GM12872 (cell line): ENCODE measurements at regions not wholly inside any gene's neighbourhood (a gene's known extent, or its start where the extent isn't known, plus 50 kb on each side); places are given as distances from the start of the nearest gene placed in this dataset.

Experiments used
- TF ChIP-seq, protein P1 (sequence below): IDR thresholded peaks from 3 replicates; pipeline ENCODE4 v1.5.1; 2011; ENCODE audit warnings: low read depth, mild to moderate bottlenecking, low read length, moderate library complexity; ENCODE audit not compliant: insufficient read depth

DNA sequence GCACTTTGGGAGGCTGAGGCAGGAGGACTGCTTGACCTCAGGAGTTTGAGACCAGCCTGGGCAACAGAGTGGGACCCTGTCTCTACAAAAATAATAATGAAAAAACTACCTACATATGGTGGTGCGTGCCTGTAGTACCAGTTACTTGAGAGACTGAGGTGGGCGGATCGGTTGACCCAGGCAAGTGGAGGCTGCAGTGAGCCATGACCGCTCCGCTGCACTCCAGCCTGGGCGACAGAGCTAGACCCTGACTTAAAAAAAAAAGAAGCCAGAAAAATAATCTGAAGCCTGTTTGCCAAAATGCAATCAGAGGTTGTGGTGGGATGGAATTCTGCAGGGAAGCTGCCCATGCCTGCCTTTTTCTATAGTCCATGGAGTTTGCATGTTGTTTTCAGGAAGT, 50.4 kb upstream of the GGTA1 start:
- TF ChIP-seq, protein P1, sequence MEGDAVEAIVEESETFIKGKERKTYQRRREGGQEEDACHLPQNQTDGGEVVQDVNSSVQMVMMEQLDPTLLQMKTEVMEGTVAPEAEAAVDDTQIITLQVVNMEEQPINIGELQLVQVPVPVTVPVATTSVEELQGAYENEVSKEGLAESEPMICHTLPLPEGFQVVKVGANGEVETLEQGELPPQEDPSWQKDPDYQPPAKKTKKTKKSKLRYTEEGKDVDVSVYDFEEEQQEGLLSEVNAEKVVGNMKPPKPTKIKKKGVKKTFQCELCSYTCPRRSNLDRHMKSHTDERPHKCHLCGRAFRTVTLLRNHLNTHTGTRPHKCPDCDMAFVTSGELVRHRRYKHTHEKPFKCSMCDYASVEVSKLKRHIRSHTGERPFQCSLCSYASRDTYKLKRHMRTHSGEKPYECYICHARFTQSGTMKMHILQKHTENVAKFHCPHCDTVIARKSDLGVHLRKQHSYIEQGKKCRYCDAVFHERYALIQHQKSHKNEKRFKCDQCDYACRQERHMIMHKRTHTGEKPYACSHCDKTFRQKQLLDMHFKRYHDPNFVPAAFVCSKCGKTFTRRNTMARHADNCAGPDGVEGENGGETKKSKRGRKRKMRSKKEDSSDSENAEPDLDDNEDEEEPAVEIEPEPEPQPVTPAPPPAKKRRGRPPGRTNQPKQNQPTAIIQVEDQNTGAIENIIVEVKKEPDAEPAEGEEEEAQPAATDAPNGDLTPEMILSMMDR, result no peak

DNA sequence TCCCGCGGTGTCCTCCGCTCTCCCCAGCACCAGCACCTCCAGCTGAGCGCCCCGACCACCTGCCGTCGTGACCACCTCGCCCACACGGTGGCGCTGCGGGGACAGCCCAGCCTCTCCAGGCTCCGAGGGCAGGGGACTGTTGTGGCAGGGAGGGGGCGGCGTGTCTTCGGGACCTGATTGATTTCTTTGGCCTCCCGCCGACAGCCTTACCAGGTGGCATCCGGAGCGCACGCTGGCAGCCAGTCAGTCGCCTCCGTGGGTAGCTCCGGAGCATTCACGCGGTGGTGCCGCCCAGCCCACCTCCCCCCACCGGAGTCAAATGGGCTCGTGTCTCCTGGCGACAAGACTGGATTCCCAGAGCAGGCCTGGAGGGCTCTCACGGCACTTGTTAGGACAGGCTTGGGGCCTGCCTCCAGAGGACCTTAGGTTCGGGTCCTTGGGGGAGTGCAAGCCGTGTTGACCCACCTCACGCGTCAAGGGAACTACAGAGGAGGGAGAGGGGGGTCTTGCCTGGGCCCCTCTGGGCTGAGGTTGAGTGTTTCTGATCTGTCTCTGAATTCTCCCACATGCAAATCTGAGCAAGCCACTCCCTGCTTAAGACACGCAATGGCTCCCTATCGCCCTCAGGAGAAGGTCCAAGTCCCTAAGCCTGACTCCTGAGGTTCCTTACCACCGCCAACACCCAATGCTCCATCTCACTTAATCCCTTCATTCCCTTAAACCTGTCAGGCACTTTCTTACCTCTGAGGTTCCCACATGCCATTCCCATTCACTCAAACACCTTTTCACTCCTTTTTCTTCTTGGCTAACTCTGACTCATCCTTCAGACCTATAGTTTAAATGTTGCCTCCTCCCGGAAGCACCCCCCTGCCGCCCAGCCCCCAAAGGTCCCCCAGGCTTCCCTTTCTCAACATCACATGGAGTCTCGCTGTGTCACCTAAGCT, 51.2 kb upstream of the GGTA1 start:
- TF ChIP-seq, protein P1, result peak; percentile 82

DNA sequence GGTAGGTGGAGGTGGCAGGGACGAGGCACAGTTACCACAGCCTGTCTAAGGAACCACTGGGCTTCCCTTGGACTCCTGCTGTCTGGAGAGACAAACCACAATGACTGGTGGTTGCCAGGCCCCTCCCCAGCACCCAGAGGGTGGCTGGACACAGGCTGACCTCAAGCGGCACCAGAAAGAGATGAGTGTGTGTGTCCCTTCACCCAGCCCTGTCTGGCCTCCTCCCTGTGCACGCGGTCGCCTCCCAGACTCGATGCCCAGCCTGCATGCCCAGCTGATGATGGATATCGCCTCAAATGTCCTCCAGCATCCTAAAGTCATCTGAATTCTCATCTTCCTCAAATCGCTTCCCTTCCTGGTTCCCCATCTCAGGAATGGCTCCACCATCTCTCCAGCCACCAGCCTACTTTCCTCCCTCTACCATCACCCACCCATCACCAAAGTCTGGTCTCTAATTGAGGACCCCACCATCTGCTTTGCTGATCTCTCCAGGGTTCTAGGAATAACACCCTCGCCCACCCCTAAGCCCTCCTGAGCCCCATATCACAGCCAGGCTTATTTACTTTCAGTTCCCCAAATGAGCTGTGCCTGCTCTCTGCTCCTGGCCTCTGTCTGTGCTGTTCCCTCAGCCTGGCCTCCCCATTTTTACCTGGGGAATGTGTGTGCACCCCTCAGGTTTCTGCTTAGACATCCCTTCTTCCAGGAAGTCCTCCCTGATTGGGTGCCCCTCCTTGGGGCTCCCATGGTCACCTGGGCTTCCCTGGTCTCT, 52.5 kb upstream of the GGTA1 start:
- TF ChIP-seq, protein P1, result no peak

- TF ChIP-seq, protein P1, result no peak
Observed at GRCh38 chr9:121556082-121556481, 56.4 kb upstream of the GGTA1 start.

- TF ChIP-seq, protein P1, result no peak
Observed at GRCh38 chr9:121556580-121556979, 56.9 kb upstream of the GGTA1 start.

GRCh38 chr9:121557581-121558447, 58.2 kb upstream of the GGTA1 start:
- TF ChIP-seq, protein P1, result no peak
